ENCODE measurements at regions not wholly inside any gene's neighbourhood (a gene's known extent, or its start where the extent isn't known, plus 50 kb on each side); places are given as distances from the start of the nearest gene placed in this dataset.

- TF ChIP-seq ZNF318 (IDR thresholded peaks at IDR 0.05; ENCODE audit: borderline replicate concordance in 1 of 2, low read depth in 1 of 2) = no peak
- no peak for TF ChIP-seq ZNF175 (CRISPR knock-in tag; IDR thresholded peaks at IDR 0.05; ENCODE audit: low read depth)
- no peak for TF ChIP-seq ZNF740 (CRISPR knock-in tag; IDR thresholded peaks at IDR 0.05)
- no peak for TF ChIP-seq ZNF740 (tag; IDR thresholded peaks at IDR 0.05)
- TF ChIP-seq ATF2 (CRISPR knock-in tag; IDR thresholded peaks at IDR 0.05) = no peak
- peak; percentile 62; the same call in 1 of the 2 replicates for TF ChIP-seq GATAD2B (IDR thresholded peaks at IDR 0.05; ENCODE audit: borderline replicate concordance)
- no peak for TF ChIP-seq BRD4 (IDR thresholded peaks at IDR 0.05)
- TF ChIP-seq RFX7 (CRISPR knock-in tag; IDR thresholded peaks at IDR 0.05) = no peak
- no peak for TF ChIP-seq ZNF12 (CRISPR knock-in tag; IDR thresholded peaks at IDR 0.05)
- TF ChIP-seq SMAD2 (IDR thresholded peaks at IDR 0.05; ENCODE audit: low read depth, low read length) = no peak
- peak; percentile 93 for TF ChIP-seq SMARCE1 (IDR thresholded peaks at IDR 0.05)
- TF ChIP-seq CTBP1 (IDR thresholded peaks at IDR 0.05; ENCODE audit: borderline replicate concordance) = peak; percentile 76; the same call in 1 of the 2 replicates
- TF ChIP-seq PHB (CRISPR knock-in tag; IDR thresholded peaks at IDR 0.05) = no peak
- no peak for TF ChIP-seq TOE1 (IDR thresholded peaks at IDR 0.05; ENCODE audit: borderline replicate concordance)
- no peak for TF ChIP-seq TOE1 (CRISPR knock-in tag; IDR thresholded peaks at IDR 0.05; ENCODE audit: borderline replicate concordance, low read depth)
- no peak for TF ChIP-seq ETV1 (tag; conservative IDR thresholded peaks at IDR 0.05; ENCODE audit: low read depth)
- no peak for TF ChIP-seq TGIF2 (CRISPR knock-in tag; IDR thresholded peaks at IDR 0.05)
- peak; percentile 79 for TF ChIP-seq NFIC (IDR thresholded peaks at IDR 0.05)
Measured at GRCh38 chr15:81945014-81945615, 100.7 kb downstream of the MEX3B start (continued).
